H1 (cell line): ENCODE measurements at regions not wholly inside any gene's neighbourhood (a gene's known extent, or its start where the extent isn't known, plus 50 kb on each side); places are given as distances from the start of the nearest gene placed in this dataset.

Experiments used
- CTCF ChIA-PET: fragments of 300-600 bp; sonication (Branson Sonifier 250); formaldehyde crosslinking; loops from one replicate; lab custom pipeline; 2021; ENCODE audit not compliant: partially characterized antibody; lab: Charles Lee
- POLR2A ChIA-PET: fragments of 300-600 bp; sonication (Branson Sonifier 250); formaldehyde crosslinking; loops from one replicate; lab custom pipeline; 2021; ENCODE audit warnings: inconsistent platforms; ENCODE audit not compliant: partially characterized antibody; lab: Charles Lee
- DNase-seq, 2 experiments: peaks; one replicate each; pipeline versions ENCODE4 v3.0.0 to v3.0.0-alpha.2; 2010 to 2022; ENCODE audit warnings: low spot score in 2 of 2, low read depth in 1 of 2, mixed read lengths in 1 of 2
- FAIRE-seq: peaks from 2 replicates; lab custom pipeline; 2011; peaks lifted over from hg19 to GRCh38; lab: Jason Lieb, UNC
- H2AFZ ChIP-seq: 2 replicates; pipeline ENCODE4 v1.8.1; 2012; ENCODE audit warnings: low read length, inconsistent platforms
- H2AK5ac ChIP-seq: 2 replicates; pipeline ENCODE4 v1.6.1; 2013; ENCODE audit warnings: low read depth, low read length
- H2BK120ac ChIP-seq: replicated peaks from 2 replicates; pipeline ENCODE3; 2013; ENCODE audit warnings: low read depth, low read length, inconsistent platforms
- H2BK12ac ChIP-seq: 2 replicates; pipeline ENCODE4 v1.6.1; 2013; ENCODE audit warnings: low read depth, low read length
- H2BK15ac ChIP-seq: 2 replicates; pipeline ENCODE4 v1.6.1; 2013; ENCODE audit warnings: low read length
- H2BK20ac ChIP-seq: 2 replicates; pipeline ENCODE4 v1.6.1; 2013; ENCODE audit warnings: low read length
- H2BK5ac ChIP-seq: 2 replicates; pipeline ENCODE4 v1.6.1; 2013; ENCODE audit warnings: low read depth, low read length
- H3K14ac ChIP-seq: 2 replicates; pipeline ENCODE4 v1.6.1; 2013; ENCODE audit warnings: inconsistent platforms; ENCODE audit not compliant: insufficient read length
- H3K18ac ChIP-seq: 2 replicates; pipeline ENCODE4 v1.6.1; 2013; ENCODE audit warnings: low read length; ENCODE audit errors: extremely low read depth
- H3K23ac ChIP-seq: 2 replicates; pipeline ENCODE4 v1.6.1; 2013; ENCODE audit warnings: inconsistent platforms; ENCODE audit not compliant: insufficient read length
- H3K23me2 ChIP-seq: 2 replicates; pipeline ENCODE4 v1.6.1; 2013; ENCODE audit warnings: low read depth, low read length
- H3K27ac ChIP-seq: 2 replicates; pipeline ENCODE4 v1.6.1; 2011; ENCODE audit warnings: low read depth, low read length, inconsistent platforms
- H3K27me3 ChIP-seq, 4 experiments: replicated peaks in 1 of 4; 1 replicate in 1 of 4; 2 replicates in 3 of 4; pipeline versions ENCODE4 v1.6.1 to v1.8.1; 2011 to 2013; ENCODE audit warnings: low read length in 3 of 4, mild to moderate bottlenecking in 3 of 4, inconsistent platforms in 2 of 4, mixed read lengths in 2 of 4, moderate library complexity in 1 of 4; ENCODE audit not compliant: control insufficient read depth in 3 of 4, insufficient read depth in 3 of 4; ENCODE audit errors: extremely low read depth in 1 of 4
- H3K36me3 ChIP-seq, 4 experiments: 2 replicates each; pipeline versions ENCODE4 v1.6.1 to v1.8.1; 2011 to 2013; ENCODE audit warnings: mild to moderate bottlenecking in 4 of 4, low read length in 3 of 4, moderate library complexity in 2 of 4, control low read depth in 1 of 4, inconsistent platforms in 1 of 4; ENCODE audit not compliant: insufficient read depth in 4 of 4, control insufficient read depth in 2 of 4
- H3K4ac ChIP-seq: replicated peaks from 2 replicates; pipeline ENCODE3; 2013; ENCODE audit warnings: low read length, low read depth, mixed read lengths, inconsistent platforms; ENCODE audit not compliant: insufficient read length
- H3K4me1 ChIP-seq, 4 experiments: replicated peaks in 1 of 4; 1 replicate in 1 of 4; 2 replicates in 3 of 4; pipeline versions ENCODE4 v1.6.1 to v1.8.1; 2011 to 2013; ENCODE audit warnings: low read length in 3 of 4, inconsistent platforms in 2 of 4, mixed read lengths in 1 of 4; ENCODE audit not compliant: insufficient read depth in 4 of 4, control insufficient read depth in 3 of 4
- H3K4me2 ChIP-seq, 2 experiments: 2 replicates each; pipeline versions ENCODE4 v1.6.1 to v1.8.1; 2011 to 2013; ENCODE audit warnings: low read depth in 2 of 2, low read length in 2 of 2, control low read depth in 1 of 2, inconsistent platforms in 1 of 2, mild to moderate bottlenecking in 1 of 2; ENCODE audit not compliant: insufficient read depth in 1 of 2
- H3K4me3 ChIP-seq, 4 experiments: fragments of 200-600, 300-600 bp in 1 of 4; sonication (generic), shearing (Covaris generic), sonication (Bioruptor Twin) in 1 of 4; 2 replicates each; pipeline versions ENCODE4 v1.5.1 to v1.8.1; 2011 to 2016; ENCODE audit warnings: low read length in 4 of 4, low read depth in 3 of 4, control low read depth in 2 of 4, inconsistent platforms in 2 of 4, mild to moderate bottlenecking in 2 of 4, mixed read lengths in 1 of 4, moderate library complexity in 1 of 4; ENCODE audit not compliant: insufficient read depth in 2 of 4; ENCODE audit errors: extremely low read depth in 1 of 4
- H3K56ac ChIP-seq: replicated peaks from 2 replicates; pipeline ENCODE3; 2013; ENCODE audit warnings: low read depth, mild to moderate bottlenecking, mixed read lengths, low read length, inconsistent platforms; ENCODE audit not compliant: insufficient read length
- H3K79me1 ChIP-seq: 2 replicates; pipeline ENCODE4 v1.6.1; 2013; ENCODE audit warnings: low read depth, low read length, control low read depth
- H3K79me2 ChIP-seq, 2 experiments: 2 replicates each; pipeline versions ENCODE4 v1.6.1 to v1.8.1; 2012 to 2013; ENCODE audit warnings: low read length in 2 of 2, mild to moderate bottlenecking in 2 of 2, inconsistent platforms in 1 of 2; ENCODE audit not compliant: insufficient read depth in 2 of 2, control insufficient read depth in 1 of 2
- H3K9ac ChIP-seq, 4 experiments: replicated peaks in 1 of 4; 1 replicate in 1 of 4; 2 replicates in 3 of 4; pipeline versions ENCODE4 v1.6.1 to v1.8.1; 2011 to 2013; ENCODE audit warnings: low read depth in 3 of 4, low read length in 3 of 4, control low read depth in 2 of 4, mild to moderate bottlenecking in 2 of 4, moderate library complexity in 2 of 4, inconsistent platforms in 1 of 4; ENCODE audit errors: extremely low read depth in 1 of 4
- H3K9me3 ChIP-seq, 2 experiments: 2 replicates each; pipeline versions ENCODE4 v1.6.1 to v1.8.1; 2012 to 2013; ENCODE audit warnings: mild to moderate bottlenecking in 2 of 2, moderate library complexity in 2 of 2, control low read depth in 1 of 2, inconsistent platforms in 1 of 2, low read depth in 1 of 2, low read length in 1 of 2, mixed read lengths in 1 of 2; ENCODE audit not compliant: insufficient read depth in 2 of 2
- H4K20me1 ChIP-seq, 2 experiments: replicated peaks in 1 of 2; 2 replicates each; pipeline versions ENCODE3 to v1.8.1; 2011 to 2013; ENCODE audit warnings: inconsistent platforms in 2 of 2, low read length in 2 of 2, mild to moderate bottlenecking in 1 of 2; ENCODE audit not compliant: insufficient read depth in 2 of 2, control insufficient read depth in 1 of 2
- H4K5ac ChIP-seq: 2 replicates; pipeline ENCODE4 v1.6.1; 2013; ENCODE audit warnings: low read length, low read depth, mixed read lengths, inconsistent platforms; ENCODE audit not compliant: insufficient read length
- H4K8ac ChIP-seq: 2 replicates; pipeline ENCODE4 v1.8.0; 2013; ENCODE audit warnings: mild to moderate bottlenecking, moderate library complexity, low read length, inconsistent platforms; ENCODE audit not compliant: insufficient read depth; ENCODE audit errors: extremely low read depth
- H4K91ac ChIP-seq: replicated peaks from 2 replicates; pipeline ENCODE3; 2013; ENCODE audit warnings: low read length, mixed read lengths, inconsistent platforms; ENCODE audit not compliant: insufficient read length
- CTBP2 ChIP-seq: IDR thresholded peaks from 2 replicates; pipeline ENCODE4 v1.7.0; 2011; ENCODE audit warnings: borderline replicate concordance, mild to moderate bottlenecking, moderate library complexity, mixed read lengths, low read length; ENCODE audit not compliant: insufficient read depth, insufficient read length
- JUN ChIP-seq: IDR thresholded peaks from 2 replicates; pipeline ENCODE4 v1.6.1; 2011; ENCODE audit warnings: low read depth, mild to moderate bottlenecking, improper control_type of control experiment, low read length
- RBBP5 ChIP-seq: IDR thresholded peaks from 2 replicates; pipeline ENCODE4 v1.7.1; 2012; ENCODE audit warnings: low read depth, mild to moderate bottlenecking, inconsistent platforms, low read length, moderate library complexity, borderline replicate concordance
- RXRA ChIP-seq: IDR thresholded peaks from 2 replicates; pipeline ENCODE4 v1.6.1; 2011; ENCODE audit warnings: low read depth, mild to moderate bottlenecking, low read length, moderate library complexity; ENCODE audit not compliant: insufficient read depth
- SIN3A ChIP-seq, 2 experiments: IDR thresholded peaks in 1 of 2; conservative IDR thresholded peaks in 1 of 2; 2 replicates each; pipeline ENCODE4 v1.6.1; 2011 to 2012; ENCODE audit warnings: low read length in 2 of 2, improper control_type of control experiment in 1 of 2, low read depth in 1 of 2, mild to moderate bottlenecking in 1 of 2
- TAF7 ChIP-seq: optimal IDR thresholded peaks from 2 replicates; pipeline ENCODE3; 2011; ENCODE audit warnings: low read depth, mild to moderate bottlenecking, inconsistent platforms, low read length, moderate library complexity, borderline replicate concordance
- WGBS, 2 experiments: shearing (Covaris generic) in 1 of 2; methylation state at CpG; one replicate each; pipeline versions ENCODE4 v1.1.6 to v1.1.7; 2013 to 2015; ENCODE audit warnings: low lambda C conversion rate in 2 of 2, mixed read lengths in 2 of 2, inconsistent platforms in 1 of 2, low coverage in 1 of 2, missing lambda C conversion rate in 1 of 2; ENCODE audit not compliant: insufficient replicate concordance in 2 of 2, insufficient coverage in 1 of 2, insufficient read length in 1 of 2; ENCODE audit errors: extremely low coverage in 1 of 2, missing lambda C conversion rate in 1 of 2; 5-methylcytosine and 5-hydroxymethylcytosine counted together

- 97% methylated on average over 3 of the region's 3 CpGs; no CpG with 5 or more reads in 1 of the 2 experiments for WGBS, 2 experiments
- CTCF ChIA-PET: no interaction called here
- TF ChIP-seq CTBP2 (no peak), TAF7 (no peak), SIN3A (conservative IDR thresholded peaks at IDR 0.05 in 1 of 2, IDR thresholded peaks at IDR 0.05 in 1 of 2; ENCODE audit: low read depth in 1 of 2, low read length in 2 of 2) (no peak), RBBP5 (no peak), JUN (no peak), RXRA (no peak)
Observed at GRCh38 chr13:70634893-70635292, 526.6 kb upstream of the KLHL1 start.

More at GRCh38 chr13:70634893-70635292, 526.6 kb upstream of the KLHL1 start:
- DNase-seq (no peak), FAIRE-seq (no peak)
- Histone ChIP-seq H3K4ac (no peak overlapping the region), H2AK5ac (no peak overlapping the region), H3K27ac (no peak overlapping the region), H3K4me1 (no peaks in the 10 kb centered on the region), H3K9ac (no peak overlapping the region), H3K18ac (no peak overlapping the region), H4K5ac (no peak overlapping the region), H4K8ac (no peak overlapping the region), H2BK20ac (no peak overlapping the region), H3K4me3 (no peak overlapping the region), H3K79me1 (no peaks in the 10 kb centered on the region), H2BK120ac (no peak overlapping the region), H3K23me2 (no peaks in the 10 kb centered on the region), H4K91ac (no peak overlapping the region), H3K14ac (no peak overlapping the region), H3K4me2 (no peak overlapping the region), H2BK15ac (no peak overlapping the region), H3K56ac (no peak overlapping the region), H4K20me1 (no peaks in the 10 kb centered on the region), H3K36me3 (no peaks in the 10 kb centered on the region), H3K79me2 (no peaks in the 10 kb centered on the region), H3K9me3 (no peaks in the 10 kb centered on the region), H2BK12ac (no peak overlapping the region), H2AFZ (no peak overlapping the region), H2BK5ac (no peak overlapping the region), H3K27me3 (peaks cover 0 to 7% (median 3%) of the 10 kb centered on the region in 4 experiments; a peak in 3 of 7 replicates), H3K23ac (no peak overlapping the region)
- POLR2A ChIA-PET: no interaction called here
